SK-N-SH (cell line): ENCODE measurements at regions not wholly inside any gene's neighbourhood (a gene's known extent, or its start where the extent isn't known, plus 50 kb on each side); places are given as distances from the start of the nearest gene placed in this dataset.

ENCODE experiments used
- CTCF ChIA-PET: fragments of 300-600, 350-600 bp; formaldehyde crosslinking; extraction: SDS; loops from one replicate; lab custom pipeline; 2021; lab: Yijun Ruan, JAX
- POLR2A ChIA-PET: fragments of 350-600 bp; sonication (Branson Sonifier 250); formaldehyde crosslinking; extraction: SDS; loops from one replicate; lab custom pipeline; 2020; ENCODE audit warnings: antibody characterized with exemption, inconsistent platforms; lab: Yijun Ruan, JAX
- DNase-seq: peaks from one replicate; pipeline ENCODE4 v3.0.0; 2012
- H2AFZ ChIP-seq: fragments of 200-600 bp; sonication (generic); 2 replicates; pipeline ENCODE4 v1.8.1; 2016; ENCODE audit warnings: antibody characterized with exemption, mild to moderate bottlenecking, low read depth
- H3F3A ChIP-seq: fragments of 200-600 bp; sonication (generic); replicated peaks from 2 replicates; pipeline ENCODE3; 2016; ENCODE audit warnings: antibody characterized with exemption, mild to moderate bottlenecking; ENCODE audit not compliant: insufficient read depth
- H3K27ac ChIP-seq, 2 experiments: fragments of 200-500 bp in 1 of 2; fragments of 200-600 bp in 1 of 2; sonication (Bioruptor generic) in 1 of 2; sonication (generic), shearing (Covaris generic) in 1 of 2; 2 replicates each; pipeline versions ENCODE4 v1.5.1 to v1.6.1; 2014 to 2016; ENCODE audit warnings: low read depth in 2 of 2, inconsistent platforms in 1 of 2, low read length in 1 of 2, mild to moderate bottlenecking in 1 of 2, mixed read lengths in 1 of 2
- H3K27me3 ChIP-seq: fragments of 200-600 bp; sonication (generic), shearing (Covaris generic); 2 replicates; pipeline ENCODE4 v1.6.1; 2016; ENCODE audit warnings: mixed run types; ENCODE audit not compliant: insufficient read depth
- H3K36me3 ChIP-seq, 2 experiments: fragments of 200-500 bp in 1 of 2; fragments of 200-600 bp in 1 of 2; sonication (Bioruptor generic) in 1 of 2; sonication (generic) in 1 of 2; replicated peaks in 1 of 2; 2 replicates each; pipeline versions ENCODE3 to v1.5.1; 2014 to 2016; ENCODE audit warnings: low read length in 1 of 2, mild to moderate bottlenecking in 1 of 2; ENCODE audit not compliant: insufficient read depth in 2 of 2, control insufficient read depth in 1 of 2
- H3K4me1 ChIP-seq, 2 experiments: fragments of 200-500 bp in 1 of 2; fragments of 200-600 bp in 1 of 2; sonication (Bioruptor generic) in 1 of 2; sonication (generic), shearing (Covaris generic) in 1 of 2; 2 replicates each; pipeline versions ENCODE4 v1.5.1 to v1.6.1; 2014 to 2016; ENCODE audit warnings: low read depth in 1 of 2, low read length in 1 of 2, mixed run types in 1 of 2; ENCODE audit not compliant: insufficient read depth in 2 of 2, control insufficient read depth in 1 of 2
- H3K4me2 ChIP-seq: fragments of 200-600 bp; sonication (generic), shearing (Covaris generic); 2 replicates; pipeline ENCODE4 v1.6.1; 2017; ENCODE audit warnings: mixed run types
- H3K4me3 ChIP-seq, 2 experiments: fragments of 200-500 bp in 1 of 2; fragments of 200-600 bp in 1 of 2; sonication (Bioruptor generic) in 1 of 2; sonication (generic), shearing (Covaris generic) in 1 of 2; 2 replicates each; pipeline versions ENCODE4 v1.5.1 to v1.8.1; 2014 to 2016; ENCODE audit warnings: low read depth in 2 of 2, inconsistent platforms in 1 of 2, low read length in 1 of 2, mild to moderate bottlenecking in 1 of 2, mixed read lengths in 1 of 2, moderate library complexity in 1 of 2
- H3K79me2 ChIP-seq: fragments of 200-600 bp; sonication (generic); 2 replicates; pipeline ENCODE4 v1.8.1; 2017; ENCODE audit warnings: mild to moderate bottlenecking; ENCODE audit not compliant: insufficient read depth
- H3K9ac ChIP-seq: fragments of 200-600 bp; sonication (generic); 2 replicates; pipeline ENCODE4 v1.6.1; 2017; ENCODE audit warnings: mixed run types
- H3K9me2 ChIP-seq: fragments of 200-600 bp; sonication (generic); 2 replicates; pipeline ENCODE4 v1.6.1; 2017; ENCODE audit warnings: mixed run types
- H3K9me3 ChIP-seq: fragments of 200-600 bp; sonication (generic); 2 replicates; pipeline ENCODE4 v1.6.1; 2017; ENCODE audit warnings: mixed run types, mild to moderate bottlenecking, moderate library complexity
- H4K20me1 ChIP-seq: fragments of 200-600 bp; sonication (generic); 2 replicates; pipeline ENCODE4 v1.6.1; 2017; ENCODE audit warnings: mild to moderate bottlenecking, mixed run types; ENCODE audit not compliant: insufficient read depth
- CHD2 ChIP-seq: fragments of 150-350 bp; IDR thresholded peaks from 2 replicates; pipeline ENCODE4 v1.6.1; 2018; ENCODE audit warnings: low read length; ENCODE audit not compliant: partially characterized antibody
- ELF1 ChIP-seq: IDR thresholded peaks from 2 replicates; pipeline ENCODE4 v1.4.0; 2012
- EP300 ChIP-seq, 2 experiments: IDR thresholded peaks; 2 replicates each; pipeline versions ENCODE4 v1.4.0 to v1.6.1; 2012; ENCODE audit warnings: borderline replicate concordance in 1 of 2, low read depth in 1 of 2, low read length in 1 of 2
- EZH2phosphoT487 ChIP-seq: fragments of 200-600 bp; sonication (generic); IDR thresholded peaks from 2 replicates; pipeline ENCODE4 v1.6.1; 2017; ENCODE audit warnings: low read depth, mixed run types, mild to moderate bottlenecking, antibody characterized with exemption, moderate library complexity, borderline replicate concordance
- FOSL2 ChIP-seq: IDR thresholded peaks from 2 replicates; pipeline ENCODE4 v1.4.0; 2012; ENCODE audit warnings: low read depth, mild to moderate bottlenecking, moderate library complexity, borderline replicate concordance
- FOXJ3 ChIP-seq: sonication (generic); formaldehyde crosslinking; IDR thresholded peaks from 2 replicates; pipeline ENCODE4 v1.5.1; 2020; ENCODE audit warnings: mild to moderate bottlenecking, missing genetic modification reagents
- GABPA ChIP-seq: IDR thresholded peaks from 2 replicates; pipeline ENCODE4 v1.4.0; 2012; ENCODE audit warnings: low read depth, mild to moderate bottlenecking
- JUND ChIP-seq: IDR thresholded peaks from 2 replicates; pipeline ENCODE4 v1.4.0; 2012
- MEF2A ChIP-seq: IDR thresholded peaks from 2 replicates; pipeline ENCODE4 v1.4.0; 2012; ENCODE audit warnings: low read depth, borderline replicate concordance
- MXI1 ChIP-seq: IDR thresholded peaks from 2 replicates; pipeline ENCODE4 v1.6.1; 2012; ENCODE audit warnings: mild to moderate bottlenecking, low read depth, low read length, improper control_type of control experiment
- NRF1 ChIP-seq: IDR thresholded peaks from 2 replicates; pipeline ENCODE4 v1.6.1; 2012; ENCODE audit warnings: low read depth, mild to moderate bottlenecking, low read length
- RAD21 ChIP-seq: IDR thresholded peaks from 2 replicates; pipeline ENCODE4 v1.6.1; 2012; ENCODE audit warnings: mild to moderate bottlenecking, low read length
- RFX5 ChIP-seq: IDR thresholded peaks from 2 replicates; pipeline ENCODE4 v1.6.1; 2012; ENCODE audit warnings: mild to moderate bottlenecking, improper control_type of control experiment, low read length
- SIN3A ChIP-seq: IDR thresholded peaks from 2 replicates; pipeline ENCODE4 v1.6.1; 2012; ENCODE audit warnings: low read depth, mild to moderate bottlenecking, low read length, moderate library complexity, borderline replicate concordance
- TAF1 ChIP-seq: IDR thresholded peaks from 2 replicates; pipeline ENCODE4 v1.6.1; 2012; ENCODE audit warnings: low read depth, mild to moderate bottlenecking, low read length, moderate library complexity, borderline replicate concordance
- TCF12 ChIP-seq: IDR thresholded peaks from 2 replicates; pipeline ENCODE4 v1.4.0; 2012
- TEAD4 ChIP-seq: IDR thresholded peaks from 2 replicates; pipeline ENCODE4 v1.4.0; 2012; ENCODE audit warnings: mild to moderate bottlenecking, borderline replicate concordance; ENCODE audit not compliant: insufficient read depth
- USF1 ChIP-seq: IDR thresholded peaks from 2 replicates; pipeline ENCODE4 v1.4.0; 2012; ENCODE audit warnings: low read depth, borderline replicate concordance
- YY1 ChIP-seq: IDR thresholded peaks from 2 replicates; pipeline ENCODE4 v1.4.0; 2012; ENCODE audit warnings: low read depth, mild to moderate bottlenecking
- WGBS: methylation state at CpG from one replicate; pipeline ENCODE4 v1.1.6; 2017; ENCODE audit warnings: low lambda C conversion rate; 5-methylcytosine and 5-hydroxymethylcytosine counted together
- TF ChIP-seq, protein P1 (sequence below): fragments of 150-350 bp; IDR thresholded peaks from 2 replicates; pipeline ENCODE4 v1.6.1; 2016; ENCODE audit warnings: mild to moderate bottlenecking, low read depth, low read length
- TF ChIP-seq, protein P2 (sequence below): fragments of 150-350 bp; IDR thresholded peaks from 2 replicates; pipeline ENCODE4 v1.6.1; 2017; ENCODE audit warnings: antibody characterized with exemption, low read length, low read depth, borderline replicate concordance

DNA sequence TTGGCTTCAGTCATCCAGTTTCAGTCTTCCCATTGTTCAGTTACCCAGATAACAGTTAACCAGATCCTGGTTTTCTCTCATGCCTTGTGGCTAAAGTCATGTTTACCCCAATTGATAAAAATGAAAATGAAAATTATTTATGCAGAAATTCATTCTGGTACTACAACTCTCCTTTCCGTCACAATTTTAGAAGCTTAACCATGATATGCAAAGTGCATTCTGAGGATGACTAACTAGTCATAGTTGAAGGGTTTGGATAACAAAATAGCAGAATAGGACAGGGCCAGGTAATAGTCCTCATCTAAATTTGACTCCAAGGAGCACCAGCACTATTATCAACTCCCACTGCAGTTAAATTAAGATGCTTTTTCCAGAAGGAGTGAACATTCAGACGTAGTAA is 94.7 kb downstream of the NTMT2 start:
- H3K4me1 ChIP-seq = no peaks in the 10 kb centered on the region
- H3K79me2 ChIP-seq = no peaks in the 10 kb centered on the region
- H3K36me3 ChIP-seq = no peaks in the 10 kb centered on the region
- TF ChIP-seq USF1 (no peak), ELF1 (no peak), TEAD4 (no peak), EZH2phosphoT487 (no peak)
- TF ChIP-seq, protein P1, sequence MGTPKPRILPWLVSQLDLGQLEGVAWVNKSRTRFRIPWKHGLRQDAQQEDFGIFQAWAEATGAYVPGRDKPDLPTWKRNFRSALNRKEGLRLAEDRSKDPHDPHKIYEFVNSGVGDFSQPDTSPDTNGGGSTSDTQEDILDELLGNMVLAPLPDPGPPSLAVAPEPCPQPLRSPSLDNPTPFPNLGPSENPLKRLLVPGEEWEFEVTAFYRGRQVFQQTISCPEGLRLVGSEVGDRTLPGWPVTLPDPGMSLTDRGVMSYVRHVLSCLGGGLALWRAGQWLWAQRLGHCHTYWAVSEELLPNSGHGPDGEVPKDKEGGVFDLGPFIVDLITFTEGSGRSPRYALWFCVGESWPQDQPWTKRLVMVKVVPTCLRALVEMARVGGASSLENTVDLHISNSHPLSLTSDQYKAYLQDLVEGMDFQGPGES = no peak
- TF ChIP-seq, protein P2, sequence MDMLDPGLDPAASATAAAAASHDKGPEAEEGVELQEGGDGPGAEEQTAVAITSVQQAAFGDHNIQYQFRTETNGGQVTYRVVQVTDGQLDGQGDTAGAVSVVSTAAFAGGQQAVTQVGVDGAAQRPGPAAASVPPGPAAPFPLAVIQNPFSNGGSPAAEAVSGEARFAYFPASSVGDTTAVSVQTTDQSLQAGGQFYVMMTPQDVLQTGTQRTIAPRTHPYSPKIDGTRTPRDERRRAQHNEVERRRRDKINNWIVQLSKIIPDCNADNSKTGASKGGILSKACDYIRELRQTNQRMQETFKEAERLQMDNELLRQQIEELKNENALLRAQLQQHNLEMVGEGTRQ = no peak
- no peaks in the 10 kb centered on the region for H3K27me3 ChIP-seq
- no peak overlapping the region for H3K9ac ChIP-seq
- H4K20me1 ChIP-seq = no peaks in the 10 kb centered on the region
- H3K4me2 ChIP-seq = no peak overlapping the region
- POLR2A ChIA-PET = no interaction called here
- no peaks in the 10 kb centered on the region for H3K9me2 ChIP-seq
- CTCF ChIA-PET = no interaction called here
- H3K9me3 ChIP-seq = no peaks in the 10 kb centered on the region
- no peaks in the 10 kb centered on the region for H3F3A ChIP-seq
- 43% methylated on average over 2 of the region's 2 CpGs for WGBS
- no peak for DNase-seq
- H3K27ac ChIP-seq = no peak overlapping the region
- no peak overlapping the region for H3K4me3 ChIP-seq
- no peak overlapping the region for H2AFZ ChIP-seq

DNA sequence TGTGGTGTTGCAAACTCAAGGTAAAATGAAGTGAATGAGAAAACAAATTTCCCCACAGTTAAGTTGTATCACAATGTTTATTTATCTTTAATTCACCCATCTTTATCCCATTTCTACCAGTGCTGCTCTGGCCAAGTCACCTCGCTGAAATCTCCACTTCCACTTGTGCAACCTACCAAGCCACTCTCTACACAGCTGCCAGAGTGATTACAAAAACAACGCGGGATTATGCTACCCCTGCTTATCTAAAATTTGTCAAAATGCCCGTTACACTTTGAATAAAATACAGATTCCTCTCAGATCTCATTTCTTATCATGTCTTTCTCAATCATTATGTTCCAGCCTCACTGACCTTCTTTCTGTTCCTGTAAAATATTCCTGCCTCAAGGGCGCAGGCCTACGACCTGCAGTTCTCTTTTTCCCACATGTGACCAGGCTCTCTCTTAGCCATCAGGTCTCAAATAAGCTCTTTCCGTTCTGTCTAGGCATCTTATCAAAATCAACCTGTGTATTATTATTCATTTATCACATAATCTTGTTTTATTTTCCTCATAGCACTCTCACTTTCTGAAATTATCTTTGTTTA is 95.6 kb downstream of the NTMT2 start:
- Histone ChIP-seq H3K9me3 (no peaks in the 10 kb centered on the region), H3K27ac (no peak overlapping the region), H3F3A (no peaks in the 10 kb centered on the region), H3K9ac (no peak overlapping the region), H3K4me3 (no peak overlapping the region), H2AFZ (no peak overlapping the region; the same call in 1 of the 2 replicates), H3K79me2 (no peaks in the 10 kb centered on the region), H3K4me1 (no peaks in the 10 kb centered on the region), H3K9me2 (no peaks in the 10 kb centered on the region), H4K20me1 (no peaks in the 10 kb centered on the region), H3K27me3 (no peaks in the 10 kb centered on the region), H3K4me2 (no peak overlapping the region), H3K36me3 (no peaks in the 10 kb centered on the region)
- TF ChIP-seq RAD21 (no peak), GABPA (no peak), MXI1 (no peak), TCF12 (no peak), FOSL2 (no peak), JUND (no peak), EP300 (IDR thresholded peaks at IDR 0.05; ENCODE audit: borderline replicate concordance in 1 of 2, low read depth in 1 of 2, low read length in 1 of 2) (no peak), YY1 (no peak), CHD2 (no peak), FOXJ3 (CRISPR knock-in tag) (no peak), TEAD4 (no peak), TAF1 (no peak), RFX5 (no peak), ELF1 (no peak), MEF2A (no peak), SIN3A (no peak), NRF1 (no peak)
- TF ChIP-seq, protein P2 = no peak
- WGBS = 40% methylated on average over 7 of the region's 7 CpGs
- ChIA-PET CTCF (no interaction called here), POLR2A (no interaction called here)
- no peak for DNase-seq
